K562 (cell line): ENCODE measurements at regions not wholly inside any gene's neighbourhood (a gene's known extent, or its start where the extent isn't known, plus 50 kb on each side); places are given as distances from the start of the nearest gene placed in this dataset.

ENCODE experiments used
- ATAC-seq: fragments of 200-7000 bp; cut with Tn5 transposase; 3 replicates; pipeline ENCODE4 v1.9.1; 2020; ENCODE audit warnings: moderate library complexity
- BruUV-seq: library from RNA; stranded (reverse); fragments of 400-500 nt; replicated peaks from 2 replicates; lab custom pipeline; 2021; lab: Mats Ljungman, UMichigan
- CTCF ChIA-PET: fragments of 300-600 bp; formaldehyde crosslinking; extraction: SDS; loops from one replicate; lab custom pipeline; 2021; ENCODE audit warnings: low intra/inter-chr PET ratio; lab: Yijun Ruan, JAX
- POLR2A ChIA-PET: fragments of 300-600, 350-650 bp; sonication (Branson Sonifier 250); formaldehyde crosslinking; extraction: SDS; loops from one replicate; lab custom pipeline; 2021; ENCODE audit warnings: antibody characterized with exemption, inconsistent platforms; lab: Yijun Ruan, JAX
- DNase-seq, 4 experiments: peaks; one replicate each; pipeline versions ENCODE4 v3.0.0 to v3.0.0-alpha.2; 2011 to 2018; ENCODE audit warnings: low spot score in 3 of 4, mixed read lengths in 3 of 4; ENCODE audit errors: extremely low read depth in 1 of 4
- FAIRE-seq: peaks from 2 replicates; lab custom pipeline; 2011; peaks lifted over from hg19 to GRCh38; lab: Jason Lieb, UNC
- H2AFZ ChIP-seq: 2 replicates; pipeline ENCODE4 v1.6.0; 2011; ENCODE audit warnings: low read depth, low read length, control low read depth, inconsistent platforms
- H3K27ac ChIP-seq: fragments of 200-600 bp; 3 replicates; pipeline ENCODE4 v1.8.0; 2011; ENCODE audit warnings: low read depth, mild to moderate bottlenecking, control low read depth, inconsistent platforms, low read length, moderate library complexity, mixed read lengths; ENCODE audit errors: extremely low read depth
- H3K27me3 ChIP-seq, 2 experiments: fragments of 300-600 bp in 1 of 2; 2 replicates in 1 of 2; 3 replicates in 1 of 2; pipeline versions ENCODE4 v1.6.0 to v1.8.0; 2011; ENCODE audit warnings: inconsistent platforms in 2 of 2, low read length in 2 of 2, mild to moderate bottlenecking in 1 of 2, mixed read lengths in 1 of 2, moderate library complexity in 1 of 2; ENCODE audit not compliant: control insufficient read depth in 2 of 2, insufficient read depth in 2 of 2
- H3K36me3 ChIP-seq: fragments of 300-600 bp; 3 replicates; pipeline ENCODE4 v1.8.0; 2011; ENCODE audit warnings: mild to moderate bottlenecking, low read length, inconsistent platforms; ENCODE audit not compliant: control insufficient read depth, insufficient read depth
- H3K4me1 ChIP-seq, 2 experiments: fragments of 200-600 bp in 1 of 2; replicated peaks in 1 of 2; 2 replicates in 1 of 2; 3 replicates in 1 of 2; pipeline versions ENCODE4 v1.5.1 to v1.8.0; 2011; ENCODE audit warnings: inconsistent platforms in 2 of 2, low read length in 2 of 2, mild to moderate bottlenecking in 1 of 2, mixed read lengths in 1 of 2, moderate library complexity in 1 of 2; ENCODE audit not compliant: control insufficient read depth in 2 of 2, insufficient read depth in 2 of 2
- H3K4me2 ChIP-seq: 2 replicates; pipeline ENCODE4 v1.6.1; 2011; ENCODE audit warnings: low read length, control low read depth, inconsistent platforms, mixed read lengths; ENCODE audit not compliant: insufficient read depth
- H3K4me3 ChIP-seq: fragments of 200-600 bp; sonication (generic), shearing (Covaris generic); 2 replicates; pipeline ENCODE4 v1.5.1; 2016; ENCODE audit warnings: control low read depth, inconsistent platforms
- H3K79me2 ChIP-seq: fragments of 200-600 bp; 3 replicates; pipeline ENCODE4 v1.8.0; 2011; ENCODE audit warnings: low read length, inconsistent platforms; ENCODE audit not compliant: control insufficient read depth, insufficient read depth
- H3K9ac ChIP-seq, 2 experiments: 2 replicates each; pipeline versions ENCODE4 v1.6.0 to v1.6.1; 2011; ENCODE audit warnings: low read depth in 2 of 2, low read length in 2 of 2, control low read depth in 1 of 2, inconsistent platforms in 1 of 2, mild to moderate bottlenecking in 1 of 2, mixed read lengths in 1 of 2; ENCODE audit not compliant: insufficient read depth in 1 of 2
- H3K9me1 ChIP-seq: one replicate; pipeline ENCODE4 v1.6.0; 2011; ENCODE audit warnings: inconsistent platforms, mild to moderate bottlenecking, low read length, moderate library complexity; ENCODE audit not compliant: control insufficient read depth, insufficient read depth
- H3K9me3 ChIP-seq: replicated peaks from 2 replicates; pipeline ENCODE4 v1.5.1; 2011; ENCODE audit warnings: low read depth, low read length, inconsistent platforms; ENCODE audit not compliant: control insufficient read depth, insufficient read depth
- H4K20me1 ChIP-seq: replicated peaks from 2 replicates; pipeline ENCODE4 v1.6.1; 2011; ENCODE audit warnings: low read length, inconsistent platforms, mixed read lengths; ENCODE audit not compliant: control insufficient read depth, insufficient read depth
- CBX5 ChIP-seq: IDR thresholded peaks from 2 replicates; pipeline ENCODE4 v1.6.1; 2014; ENCODE audit warnings: low read depth, borderline replicate concordance
- ELF1 ChIP-seq: fragments of 200-800 bp; sonication (Bioruptor generic); IDR thresholded peaks from 2 replicates; pipeline ENCODE4 v1.6.1; 2016; ENCODE audit warnings: missing genetic modification characterization, missing compliant biosample characterization
- GABPB1 ChIP-seq: sonication (generic); formaldehyde crosslinking; IDR thresholded peaks from 2 replicates; pipeline ENCODE4 v1.8.0; 2022; ENCODE audit warnings: mild to moderate bottlenecking, missing genetic modification reagents
- IFI16 ChIP-seq: fragments of 250-450 bp; sonication (Bioruptor Pico); IDR thresholded peaks from 2 replicates; pipeline ENCODE4 v2.1.2; 2022; ENCODE audit warnings: mild to moderate bottlenecking, inconsistent platforms
- SOX6 ChIP-seq: fragments of 450-650 bp; IDR thresholded peaks from 2 replicates; pipeline ENCODE4 v1.6.1; 2014; ENCODE audit warnings: mild to moderate bottlenecking
- TRIM25 ChIP-seq: fragments of 450-650 bp; IDR thresholded peaks from 2 replicates; pipeline ENCODE4 v1.7.0; 2016; ENCODE audit warnings: borderline replicate concordance
- ZNF57 ChIP-seq: fragments of 450-650 bp; formaldehyde crosslinking; IDR thresholded peaks from 2 replicates; pipeline ENCODE4 v1.4.0; 2020; ENCODE audit warnings: mild to moderate bottlenecking, moderate library complexity
- ZNF644 ChIP-seq: fragments of 200-800 bp; sonication (Bioruptor generic); IDR thresholded peaks from 2 replicates; pipeline ENCODE4 v1.6.1; 2016; ENCODE audit warnings: low read depth, missing genetic modification characterization, missing compliant biosample characterization
- WGBS: fragments of 100-300 bp; shearing (Covaris generic); methylation state at CpG from one replicate; pipeline ENCODE4 v1.1.6; 2016; ENCODE audit warnings: low coverage, mixed read lengths; ENCODE audit not compliant: insufficient coverage; ENCODE audit errors: missing lambda C conversion rate; 5-methylcytosine and 5-hydroxymethylcytosine counted together
- in situ Hi-C: fragments of 300-500 bp; cut with MboI; formaldehyde crosslinking; loops from 4 replicates; pipeline ENCODE4 v1.15.0; 2018; ENCODE audit warnings: inconsistent platforms, mixed read lengths
- intact Hi-C: fragments of 100-400 bp; cut with micrococcal nuclease; formaldehyde crosslinking; loops from 2 replicates; pipeline ENCODE4 v1.14.2; 2022
- TF ChIP-seq, protein P1 (sequence below): sonication (generic); formaldehyde crosslinking; IDR thresholded peaks from 2 replicates; pipeline ENCODE4 v1.8.1; 2023; ENCODE audit warnings: missing genetic modification reagents, mild to moderate bottlenecking, borderline replicate concordance
- TF ChIP-seq, protein P2 (sequence below): fragments of 200-800 bp; sonication (Bioruptor generic); IDR thresholded peaks from 2 replicates; pipeline ENCODE4 v1.6.1; 2017; ENCODE audit warnings: missing genetic modification characterization, missing compliant biosample characterization
- TF ChIP-seq, protein P3 (sequence below): IDR thresholded peaks from 3 replicates; pipeline ENCODE4 v1.6.1; 2011; ENCODE audit warnings: borderline replicate concordance, mild to moderate bottlenecking; ENCODE audit not compliant: insufficient read length, insufficient read depth
- TF ChIP-seq, protein P4 (sequence below): sonication (generic); formaldehyde crosslinking; IDR thresholded peaks from 2 replicates; pipeline ENCODE4 v1.8.1; 2023; ENCODE audit warnings: mild to moderate bottlenecking, missing genetic modification reagents

- in situ Hi-C loops, result no loop called here
- POLR2A ChIA-PET, result interaction anchor here (1.4 kb wide), 1 partner anchor 9 kb away, joined by 4 read pairs; no protein-coding TSS in a partner anchor
- no peaks in the 10 kb centered on the region for H4K20me1 ChIP-seq
- no peak overlapping the region for H3K4me2 ChIP-seq
- FAIRE-seq, result no peak
- no peaks in the 10 kb centered on the region for H3K79me2 ChIP-seq
- CTCF ChIA-PET, result no interaction called here
- H3K4me1 ChIP-seq, result no peaks in the 10 kb centered on the region
- DNase-seq, result no peak
- no peaks in the 10 kb centered on the region for H3K36me3 ChIP-seq
- no peaks in the 10 kb centered on the region for H3K9me3 ChIP-seq
- H3K4me3 ChIP-seq, result no peak overlapping the region
- H3K27me3 ChIP-seq, result peaks cover 4 to 16% of the 10 kb centered on the region in 2 experiments; a peak in 2 of 5 replicates
- no peak overlapping the region for H3K9ac ChIP-seq
- ATAC-seq, result no peak
- no peak overlapping the region for H3K27ac ChIP-seq
- H3K9me1 ChIP-seq, result no peaks in the 10 kb centered on the region
- WGBS, result 0% methylated on average over 4 of the region's 4 CpGs
- intact Hi-C loops, result no loop called here
- no TSS peak for BruUV-seq
- H2AFZ ChIP-seq, result no peak overlapping the region
- TF ChIP-seq GABPB1 (CRISPR knock-in tag), result no peak
- no peak for TF ChIP-seq ELF1 (tag)
- TF ChIP-seq, protein P1, sequence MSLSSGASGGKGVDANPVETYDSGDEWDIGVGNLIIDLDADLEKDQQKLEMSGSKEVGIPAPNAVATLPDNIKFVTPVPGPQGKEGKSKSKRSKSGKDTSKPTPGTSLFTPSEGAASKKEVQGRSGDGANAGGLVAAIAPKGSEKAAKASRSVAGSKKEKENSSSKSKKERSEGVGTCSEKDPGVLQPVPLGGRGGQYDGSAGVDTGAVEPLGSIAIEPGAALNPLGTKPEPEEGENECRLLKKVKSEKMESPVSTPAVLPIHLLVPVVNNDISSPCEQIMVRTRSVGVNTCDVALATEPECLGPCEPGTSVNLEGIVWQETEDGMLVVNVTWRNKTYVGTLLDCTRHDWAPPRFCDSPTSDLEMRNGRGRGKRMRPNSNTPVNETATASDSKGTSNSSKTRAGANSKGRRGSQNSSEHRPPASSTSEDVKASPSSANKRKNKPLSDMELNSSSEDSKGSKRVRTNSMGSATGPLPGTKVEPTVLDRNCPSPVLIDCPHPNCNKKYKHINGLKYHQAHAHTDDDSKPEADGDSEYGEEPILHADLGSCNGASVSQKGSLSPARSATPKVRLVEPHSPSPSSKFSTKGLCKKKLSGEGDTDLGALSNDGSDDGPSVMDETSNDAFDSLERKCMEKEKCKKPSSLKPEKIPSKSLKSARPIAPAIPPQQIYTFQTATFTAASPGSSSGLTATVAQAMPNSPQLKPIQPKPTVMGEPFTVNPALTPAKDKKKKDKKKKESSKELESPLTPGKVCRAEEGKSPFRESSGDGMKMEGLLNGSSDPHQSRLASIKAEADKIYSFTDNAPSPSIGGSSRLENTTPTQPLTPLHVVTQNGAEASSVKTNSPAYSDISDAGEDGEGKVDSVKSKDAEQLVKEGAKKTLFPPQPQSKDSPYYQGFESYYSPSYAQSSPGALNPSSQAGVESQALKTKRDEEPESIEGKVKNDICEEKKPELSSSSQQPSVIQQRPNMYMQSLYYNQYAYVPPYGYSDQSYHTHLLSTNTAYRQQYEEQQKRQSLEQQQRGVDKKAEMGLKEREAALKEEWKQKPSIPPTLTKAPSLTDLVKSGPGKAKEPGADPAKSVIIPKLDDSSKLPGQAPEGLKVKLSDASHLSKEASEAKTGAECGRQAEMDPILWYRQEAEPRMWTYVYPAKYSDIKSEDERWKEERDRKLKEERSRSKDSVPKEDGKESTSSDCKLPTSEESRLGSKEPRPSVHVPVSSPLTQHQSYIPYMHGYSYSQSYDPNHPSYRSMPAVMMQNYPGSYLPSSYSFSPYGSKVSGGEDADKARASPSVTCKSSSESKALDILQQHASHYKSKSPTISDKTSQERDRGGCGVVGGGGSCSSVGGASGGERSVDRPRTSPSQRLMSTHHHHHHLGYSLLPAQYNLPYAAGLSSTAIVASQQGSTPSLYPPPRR, result no peak
- TF ChIP-seq, protein P2, sequence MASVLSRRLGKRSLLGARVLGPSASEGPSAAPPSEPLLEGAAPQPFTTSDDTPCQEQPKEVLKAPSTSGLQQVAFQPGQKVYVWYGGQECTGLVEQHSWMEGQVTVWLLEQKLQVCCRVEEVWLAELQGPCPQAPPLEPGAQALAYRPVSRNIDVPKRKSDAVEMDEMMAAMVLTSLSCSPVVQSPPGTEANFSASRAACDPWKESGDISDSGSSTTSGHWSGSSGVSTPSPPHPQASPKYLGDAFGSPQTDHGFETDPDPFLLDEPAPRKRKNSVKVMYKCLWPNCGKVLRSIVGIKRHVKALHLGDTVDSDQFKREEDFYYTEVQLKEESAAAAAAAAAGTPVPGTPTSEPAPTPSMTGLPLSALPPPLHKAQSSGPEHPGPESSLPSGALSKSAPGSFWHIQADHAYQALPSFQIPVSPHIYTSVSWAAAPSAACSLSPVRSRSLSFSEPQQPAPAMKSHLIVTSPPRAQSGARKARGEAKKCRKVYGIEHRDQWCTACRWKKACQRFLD (CRISPR knock-in tag), result no peak
- TF ChIP-seq, protein P3, sequence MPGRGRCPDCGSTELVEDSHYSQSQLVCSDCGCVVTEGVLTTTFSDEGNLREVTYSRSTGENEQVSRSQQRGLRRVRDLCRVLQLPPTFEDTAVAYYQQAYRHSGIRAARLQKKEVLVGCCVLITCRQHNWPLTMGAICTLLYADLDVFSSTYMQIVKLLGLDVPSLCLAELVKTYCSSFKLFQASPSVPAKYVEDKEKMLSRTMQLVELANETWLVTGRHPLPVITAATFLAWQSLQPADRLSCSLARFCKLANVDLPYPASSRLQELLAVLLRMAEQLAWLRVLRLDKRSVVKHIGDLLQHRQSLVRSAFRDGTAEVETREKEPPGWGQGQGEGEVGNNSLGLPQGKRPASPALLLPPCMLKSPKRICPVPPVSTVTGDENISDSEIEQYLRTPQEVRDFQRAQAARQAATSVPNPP, result no peak
- TF ChIP-seq, protein P4, sequence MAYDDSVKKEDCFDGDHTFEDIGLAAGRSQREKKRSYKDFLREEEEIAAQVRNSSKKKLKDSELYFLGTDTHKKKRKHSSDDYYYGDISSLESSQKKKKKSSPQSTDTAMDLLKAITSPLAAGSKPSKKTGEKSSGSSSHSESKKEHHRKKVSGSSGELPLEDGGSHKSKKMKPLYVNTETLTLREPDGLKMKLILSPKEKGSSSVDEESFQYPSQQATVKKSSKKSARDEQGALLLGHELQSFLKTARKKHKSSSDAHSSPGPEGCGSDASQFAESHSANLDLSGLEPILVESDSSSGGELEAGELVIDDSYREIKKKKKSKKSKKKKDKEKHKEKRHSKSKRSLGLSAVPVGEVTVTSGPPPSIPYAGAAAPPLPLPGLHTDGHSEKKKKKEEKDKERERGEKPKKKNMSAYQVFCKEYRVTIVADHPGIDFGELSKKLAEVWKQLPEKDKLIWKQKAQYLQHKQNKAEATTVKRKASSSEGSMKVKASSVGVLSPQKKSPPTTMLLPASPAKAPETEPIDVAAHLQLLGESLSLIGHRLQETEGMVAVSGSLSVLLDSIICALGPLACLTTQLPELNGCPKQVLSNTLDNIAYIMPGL (CRISPR knock-in tag), result no peak
- no peak for TF ChIP-seq ZNF57
- TF ChIP-seq IFI16 (CRISPR knock-in tag), result no peak
- TF ChIP-seq ZNF644 (tag), result no peak
- no peak for TF ChIP-seq CBX5
- TF ChIP-seq TRIM25, result no peak
- TF ChIP-seq SOX6, result no peak
Measured at GRCh38 chr20:48313324-48313723, 514.5 kb downstream of the PREX1 start.
